GM11168 (cell line): ENCODE measurements at regions not wholly inside any gene's neighbourhood (a gene's known extent, or its start where the extent isn't known, plus 50 kb on each side); places are given as distances from the start of the nearest gene placed in this dataset.

Experiments used
- in situ Hi-C: fragments of 300-500 bp; cut with MboI; formaldehyde crosslinking; loops from one replicate; pipeline ENCODE4 v1.12.0; 2022; ENCODE audit warnings: low sequenced_read_pairs; ENCODE audit not compliant: unreplicated experiment

- in situ Hi-C loops, result no loop called here
These were observed 167.5 kb downstream of the BTG1 start for GRCh38 chr12:91978143-91978542.

- in situ Hi-C loops, result no loop called here
These were observed 169.8 kb downstream of the BTG1 start for GRCh38 chr12:91975891-91976290.

- in situ Hi-C loops, result no loop called here
These were observed 171.0 kb downstream of the BTG1 start for GRCh38 chr12:91974541-91975085.

GRCh38 chr12:91973813-91974212, 171.8 kb downstream of the BTG1 start:
- in situ Hi-C loops, result no loop called here

GRCh38 chr12:91972896-91973295, 172.8 kb downstream of the BTG1 start:
- in situ Hi-C loops, result no loop called here

- in situ Hi-C loops, result no loop called here
These were observed 176.9 kb downstream of the BTG1 start for GRCh38 chr12:91968777-91969171.

GRCh38 chr12:91968076-91968776, 177.4 kb downstream of the BTG1 start:
- in situ Hi-C loops, result no loop called here

- in situ Hi-C loops, result no loop called here
These were observed 178.1 kb downstream of the BTG1 start for GRCh38 chr12:91967590-91967989.

- in situ Hi-C loops, result no loop called here
These were observed 179.9 kb downstream of the BTG1 start for GRCh38 chr12:91965781-91966180.

- in situ Hi-C loops, result no loop called here
These were observed 181.1 kb downstream of the BTG1 start for GRCh38 chr12:91964501-91964900.

GRCh38 chr12:91959220-91959619, 186.4 kb downstream of the BTG1 start:
- in situ Hi-C loops, result no loop called here

GRCh38 chr12:91958816-91959215, 186.8 kb downstream of the BTG1 start:
- in situ Hi-C loops, result no loop called here

GRCh38 chr12:91954747-91955146, 190.9 kb downstream of the BTG1 start:
- in situ Hi-C loops, result no loop called here

- in situ Hi-C loops, result no loop called here
These were observed 191.3 kb downstream of the BTG1 start for GRCh38 chr12:91954326-91954725.

- in situ Hi-C loops, result no loop called here
These were observed 192.7 kb downstream of the BTG1 start for GRCh38 chr12:91952916-91953315.

- in situ Hi-C loops, result no loop called here
These were observed 194.1 kb downstream of the BTG1 start for GRCh38 chr12:91951571-91951970.

GRCh38 chr12:91948504-91948903, 197.1 kb downstream of the BTG1 start:
- in situ Hi-C loops, result no loop called here

- in situ Hi-C loops, result no loop called here
These were observed 198.2 kb downstream of the BTG1 start for GRCh38 chr12:91947459-91947858.

- in situ Hi-C loops, result no loop called here
These were observed 201.0 kb downstream of the BTG1 start for GRCh38 chr12:91944637-91945036.

GRCh38 chr12:91940826-91941570, 204.6 kb downstream of the BTG1 start:
- in situ Hi-C loops, result no loop called here

- in situ Hi-C loops, result no loop called here
These were observed 205.3 kb downstream of the BTG1 start for GRCh38 chr12:91940322-91940721.

GRCh38 chr12:91937706-91938105, 207.9 kb downstream of the BTG1 start:
- in situ Hi-C loops, result no loop called here
